ENCODE measurements at regions not wholly inside any gene's neighbourhood (a gene's known extent, or its start where the extent isn't known, plus 50 kb on each side); places are given as distances from the start of the nearest gene placed in this dataset.

DNA sequence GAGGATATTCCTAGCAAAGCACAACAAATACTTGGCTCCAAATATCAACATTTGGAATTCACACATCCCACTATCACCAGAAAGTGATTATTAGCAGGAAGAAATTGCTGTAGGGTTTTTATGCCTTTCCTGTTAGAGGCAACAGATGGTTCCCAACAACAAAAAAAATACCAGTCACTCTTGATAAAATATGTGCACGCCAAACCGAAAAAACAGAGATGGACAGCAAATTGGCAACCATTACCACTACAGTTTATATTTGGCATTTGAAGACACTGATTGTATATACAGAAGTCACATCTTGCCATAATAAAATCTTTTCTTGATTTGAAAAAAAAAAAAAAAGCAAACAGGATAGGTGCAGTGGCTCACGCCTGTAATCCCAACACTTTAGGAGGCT is 78.2 kb downstream of the TMPRSS5 start:
- DNase-seq, result no peak
- TF ChIP-seq, protein P1, sequence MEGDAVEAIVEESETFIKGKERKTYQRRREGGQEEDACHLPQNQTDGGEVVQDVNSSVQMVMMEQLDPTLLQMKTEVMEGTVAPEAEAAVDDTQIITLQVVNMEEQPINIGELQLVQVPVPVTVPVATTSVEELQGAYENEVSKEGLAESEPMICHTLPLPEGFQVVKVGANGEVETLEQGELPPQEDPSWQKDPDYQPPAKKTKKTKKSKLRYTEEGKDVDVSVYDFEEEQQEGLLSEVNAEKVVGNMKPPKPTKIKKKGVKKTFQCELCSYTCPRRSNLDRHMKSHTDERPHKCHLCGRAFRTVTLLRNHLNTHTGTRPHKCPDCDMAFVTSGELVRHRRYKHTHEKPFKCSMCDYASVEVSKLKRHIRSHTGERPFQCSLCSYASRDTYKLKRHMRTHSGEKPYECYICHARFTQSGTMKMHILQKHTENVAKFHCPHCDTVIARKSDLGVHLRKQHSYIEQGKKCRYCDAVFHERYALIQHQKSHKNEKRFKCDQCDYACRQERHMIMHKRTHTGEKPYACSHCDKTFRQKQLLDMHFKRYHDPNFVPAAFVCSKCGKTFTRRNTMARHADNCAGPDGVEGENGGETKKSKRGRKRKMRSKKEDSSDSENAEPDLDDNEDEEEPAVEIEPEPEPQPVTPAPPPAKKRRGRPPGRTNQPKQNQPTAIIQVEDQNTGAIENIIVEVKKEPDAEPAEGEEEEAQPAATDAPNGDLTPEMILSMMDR (IDR thresholded peaks at IDR 0.05; ENCODE audit: partially characterized antibody, unreplicated experiment), result no peak
- peaks cover 4% of the 10 kb centered on the region for H3K9me3 Mint-ChIP-seq (ENCODE audit: unreplicated experiment)
- peaks cover 6% of the 10 kb centered on the region for H3K4me1 Mint-ChIP-seq (ENCODE audit: low read depth, unreplicated experiment)
- H3K36me3 Mint-ChIP-seq (ENCODE audit: unreplicated experiment), result no peaks in the 10 kb centered on the region
- H3K27me3 Mint-ChIP-seq (ENCODE audit: unreplicated experiment), result peaks cover 2% of the 10 kb centered on the region
- no peak overlapping the region for H3K4me3 Mint-ChIP-seq (ENCODE audit: unreplicated experiment)
- H3K27ac Mint-ChIP-seq (ENCODE audit: unreplicated experiment), result no peak overlapping the region

DNA sequence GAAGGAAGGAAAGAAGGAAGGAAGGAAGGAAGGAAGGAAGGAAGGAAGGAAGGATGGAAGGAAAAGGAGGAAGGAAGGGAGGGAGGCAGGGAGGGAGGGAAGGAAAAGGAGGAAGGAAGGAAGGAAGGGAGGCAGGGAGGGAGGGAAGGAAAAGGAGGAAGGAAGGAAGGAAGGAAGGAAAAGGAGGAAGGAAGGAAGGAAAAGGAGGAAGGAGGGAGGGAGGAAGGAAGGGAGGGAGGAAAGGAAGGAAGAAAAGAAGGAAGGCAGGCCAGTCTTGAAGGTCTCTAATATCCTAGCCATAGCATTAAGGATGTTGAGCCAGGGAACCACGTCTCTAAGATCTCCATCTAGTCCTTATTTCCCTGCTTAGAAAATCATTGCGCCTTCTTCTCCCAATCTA is 78.8 kb downstream of the TMPRSS5 start:
- H3K27me3 Mint-ChIP-seq (ENCODE audit: unreplicated experiment), result peaks cover 2% of the 10 kb centered on the region
- no peaks in the 10 kb centered on the region for H3K36me3 Mint-ChIP-seq (ENCODE audit: unreplicated experiment)
- H3K9me3 Mint-ChIP-seq (ENCODE audit: unreplicated experiment), result peaks cover 2% of the 10 kb centered on the region
- H3K27ac Mint-ChIP-seq (ENCODE audit: unreplicated experiment), result no peak overlapping the region
- H3K4me1 Mint-ChIP-seq (ENCODE audit: low read depth, unreplicated experiment), result peaks cover 6% of the 10 kb centered on the region
- H3K4me3 Mint-ChIP-seq (ENCODE audit: unreplicated experiment), result no peak overlapping the region
- TF ChIP-seq, protein P1 (IDR thresholded peaks at IDR 0.05; ENCODE audit: partially characterized antibody, unreplicated experiment), result no peak
- DNase-seq, result no peak

DNA sequence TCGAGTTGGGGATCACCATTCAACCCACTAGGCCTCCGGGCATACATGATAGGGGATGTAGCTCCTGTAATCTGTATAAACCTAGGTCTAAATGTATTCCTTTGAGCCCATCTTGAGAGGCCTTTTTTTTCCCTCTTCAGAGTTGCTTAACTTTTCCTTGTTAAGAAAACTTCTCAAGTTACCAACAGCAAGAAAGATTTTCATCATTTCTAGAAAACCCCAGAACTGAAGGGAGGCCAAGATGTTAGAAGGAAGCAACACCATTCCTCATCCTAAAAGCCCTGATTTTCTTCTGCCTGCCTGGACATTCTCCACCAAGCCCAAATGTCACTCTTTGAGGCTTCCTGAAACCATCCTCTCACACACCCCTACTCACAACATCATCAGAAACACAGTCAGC is 79.4 kb downstream of the TMPRSS5 start:
- Mint-ChIP-seq H3K27ac (ENCODE audit: unreplicated experiment) (no peak overlapping the region), H3K36me3 (ENCODE audit: unreplicated experiment) (no peaks in the 10 kb centered on the region), H3K4me1 (ENCODE audit: low read depth, unreplicated experiment) (peaks cover 6% of the 10 kb centered on the region), H3K9me3 (ENCODE audit: unreplicated experiment) (peaks cover 2% of the 10 kb centered on the region), H3K4me3 (ENCODE audit: unreplicated experiment) (no peak overlapping the region), H3K27me3 (ENCODE audit: unreplicated experiment) (peaks cover 2% of the 10 kb centered on the region)
- TF ChIP-seq, protein P1 (IDR thresholded peaks at IDR 0.05; ENCODE audit: partially characterized antibody, unreplicated experiment), result no peak
- DNase-seq, result no peak

DNA sequence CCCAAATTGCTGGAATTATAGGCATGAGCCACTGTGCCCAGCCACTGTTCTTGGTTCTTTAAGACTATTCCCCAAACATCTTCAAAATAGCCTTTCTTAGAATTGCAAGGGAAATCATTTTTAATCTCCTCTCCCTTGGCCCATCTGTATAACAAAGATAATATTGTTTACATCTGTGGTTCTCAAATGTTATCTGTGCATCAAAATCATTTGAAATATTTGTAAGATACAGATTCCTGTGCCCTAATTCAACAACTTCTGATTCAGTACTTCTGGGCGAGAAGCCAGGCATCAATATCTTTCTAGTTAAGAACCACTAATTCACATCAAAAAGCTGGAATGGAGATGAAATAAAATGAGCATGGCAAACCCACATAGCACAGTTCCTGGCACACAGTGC is 83.0 kb downstream of the TMPRSS5 start:
- H3K36me3 Mint-ChIP-seq (ENCODE audit: unreplicated experiment), result no peaks in the 10 kb centered on the region
- TF ChIP-seq, protein P1 (IDR thresholded peaks at IDR 0.05; ENCODE audit: partially characterized antibody, unreplicated experiment), result no peak
- no peaks in the 10 kb centered on the region for H3K9me3 Mint-ChIP-seq (ENCODE audit: unreplicated experiment)
- H3K27me3 Mint-ChIP-seq (ENCODE audit: unreplicated experiment), result peaks cover 2% of the 10 kb centered on the region
- H3K27ac Mint-ChIP-seq (ENCODE audit: unreplicated experiment), result no peak overlapping the region
- DNase-seq, result no peak
- no peak overlapping the region for H3K4me3 Mint-ChIP-seq (ENCODE audit: unreplicated experiment)
- no peaks in the 10 kb centered on the region for H3K4me1 Mint-ChIP-seq (ENCODE audit: low read depth, unreplicated experiment)

DNA sequence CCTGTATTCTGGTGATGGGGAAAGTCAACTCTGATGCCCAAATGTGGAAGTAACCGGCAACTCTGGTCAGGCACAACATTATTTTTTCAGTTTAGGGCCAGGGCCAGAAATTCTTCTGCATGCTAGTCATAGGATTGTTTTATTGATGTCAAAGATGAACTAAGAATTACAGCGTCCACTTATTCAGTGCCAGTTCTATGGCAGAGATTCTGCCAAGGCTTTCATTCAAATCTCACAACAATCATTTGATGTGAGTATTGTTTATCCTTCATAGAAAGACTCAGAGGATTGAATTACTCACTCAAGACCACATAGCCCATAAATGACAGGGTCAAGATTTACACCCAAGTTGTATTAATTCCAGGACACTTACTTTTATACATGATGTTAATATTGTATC is 87.7 kb downstream of the TMPRSS5 start:
- TF ChIP-seq, protein P1 (IDR thresholded peaks at IDR 0.05; ENCODE audit: partially characterized antibody, unreplicated experiment), result no peak
- no peaks in the 10 kb centered on the region for H3K27me3 Mint-ChIP-seq (ENCODE audit: unreplicated experiment)
- H3K36me3 Mint-ChIP-seq (ENCODE audit: unreplicated experiment), result no peaks in the 10 kb centered on the region
- H3K9me3 Mint-ChIP-seq (ENCODE audit: unreplicated experiment), result no peaks in the 10 kb centered on the region
- no peak for DNase-seq
- H3K4me3 Mint-ChIP-seq (ENCODE audit: unreplicated experiment), result no peak overlapping the region
- peaks cover 9% of the 10 kb centered on the region for H3K4me1 Mint-ChIP-seq (ENCODE audit: low read depth, unreplicated experiment)
- H3K27ac Mint-ChIP-seq (ENCODE audit: unreplicated experiment), result no peak overlapping the region
